GM10847 (cell line): ENCODE measurements at regions not wholly inside any gene's neighbourhood (a gene's known extent, or its start where the extent isn't known, plus 50 kb on each side); places are given as distances from the start of the nearest gene placed in this dataset.

Source experiments
- POLR2A ChIP-seq: IDR thresholded peaks from 2 replicates; pipeline ENCODE4 v1.6.1; 2011; ENCODE audit not compliant: insufficient read length; ENCODE audit errors: extremely low read depth

GRCh38 chr10:31701546-31701945, 227.1 kb downstream of the ARHGAP12 start:
- TF ChIP-seq POLR2A, result no peak

GRCh38 chr10:31700181-31700611, 228.4 kb downstream of the ARHGAP12 start:
- TF ChIP-seq POLR2A, result no peak

DNA sequence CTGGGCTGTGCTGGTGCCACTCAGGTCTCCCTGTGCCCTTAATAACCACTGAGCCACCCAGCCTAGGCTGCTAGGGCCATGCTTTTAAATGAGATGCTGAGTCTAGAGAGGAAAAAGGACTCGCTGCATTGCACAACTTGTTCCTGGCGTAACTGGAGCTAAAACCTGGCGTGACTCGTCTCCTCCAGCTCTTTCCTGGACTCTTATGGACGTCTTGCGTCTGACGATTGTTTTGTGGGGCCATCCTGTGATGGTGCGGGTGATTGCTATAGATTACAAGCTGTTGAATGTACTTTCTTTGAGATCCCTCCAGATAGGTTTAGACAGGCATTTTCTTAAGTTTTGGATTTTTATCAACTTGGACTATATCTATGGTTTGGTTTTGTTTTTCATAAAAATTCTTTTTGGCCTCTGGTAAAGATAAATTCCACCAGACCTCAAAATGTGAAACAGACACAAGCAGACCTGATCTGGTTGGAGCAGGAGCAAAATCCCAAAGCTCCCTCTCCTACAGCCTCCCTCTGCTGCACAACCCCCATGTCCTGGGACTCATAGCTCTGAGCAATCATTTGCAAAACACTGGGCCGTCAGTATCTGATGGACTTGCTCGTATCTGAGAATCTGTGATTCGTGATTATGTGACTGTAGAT, 230.3 kb downstream of the ARHGAP12 start:
- no peak for TF ChIP-seq POLR2A

DNA sequence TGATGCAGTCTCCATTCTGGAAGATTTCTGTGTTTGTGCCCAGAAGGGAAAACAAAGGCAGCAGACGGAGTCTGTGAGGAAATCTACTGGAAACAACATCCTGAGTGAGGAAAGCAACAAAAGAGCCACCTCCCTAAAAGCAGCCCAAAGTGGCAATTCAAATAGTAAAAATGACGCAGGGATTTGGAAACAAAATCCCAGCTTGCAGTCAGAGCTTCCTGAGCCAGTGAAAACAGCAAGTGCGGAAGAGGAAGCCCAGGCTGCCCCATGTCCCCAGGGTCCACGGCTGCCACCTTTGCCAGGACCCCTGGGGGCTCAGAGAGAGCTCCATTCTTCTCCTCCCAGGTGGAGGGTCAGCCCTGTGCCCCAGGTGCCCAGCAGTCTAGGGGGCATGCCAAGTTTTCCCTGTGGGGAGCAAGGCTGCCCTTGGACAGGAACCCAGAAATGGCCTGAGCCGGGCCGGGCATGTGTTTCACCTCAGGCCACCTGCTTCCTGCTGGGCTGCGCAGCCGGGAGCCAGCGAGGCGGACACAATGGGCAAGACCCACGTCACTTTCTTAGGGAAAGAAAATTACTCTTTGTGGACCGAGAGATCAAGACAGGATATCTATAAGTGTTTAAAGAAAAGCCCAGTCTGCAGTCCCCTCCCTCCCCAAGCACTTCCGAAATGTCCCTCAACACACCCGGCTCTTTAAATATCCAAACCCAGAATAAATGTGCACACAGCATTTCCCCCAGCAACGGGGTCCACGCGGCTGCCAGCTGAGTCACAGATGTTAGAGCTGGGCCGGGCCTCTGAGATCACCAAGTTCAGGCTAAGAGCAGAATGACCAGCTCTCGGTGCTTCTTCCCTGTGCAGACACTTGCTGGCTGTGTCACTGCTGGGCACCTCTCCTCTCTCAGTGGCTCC, 231.1 kb downstream of the ARHGAP12 start:
- TF ChIP-seq POLR2A, result no peak

- no peak for TF ChIP-seq POLR2A
These were observed 233.4 kb downstream of the ARHGAP12 start for GRCh38 chr10:31694929-31695837.

DNA sequence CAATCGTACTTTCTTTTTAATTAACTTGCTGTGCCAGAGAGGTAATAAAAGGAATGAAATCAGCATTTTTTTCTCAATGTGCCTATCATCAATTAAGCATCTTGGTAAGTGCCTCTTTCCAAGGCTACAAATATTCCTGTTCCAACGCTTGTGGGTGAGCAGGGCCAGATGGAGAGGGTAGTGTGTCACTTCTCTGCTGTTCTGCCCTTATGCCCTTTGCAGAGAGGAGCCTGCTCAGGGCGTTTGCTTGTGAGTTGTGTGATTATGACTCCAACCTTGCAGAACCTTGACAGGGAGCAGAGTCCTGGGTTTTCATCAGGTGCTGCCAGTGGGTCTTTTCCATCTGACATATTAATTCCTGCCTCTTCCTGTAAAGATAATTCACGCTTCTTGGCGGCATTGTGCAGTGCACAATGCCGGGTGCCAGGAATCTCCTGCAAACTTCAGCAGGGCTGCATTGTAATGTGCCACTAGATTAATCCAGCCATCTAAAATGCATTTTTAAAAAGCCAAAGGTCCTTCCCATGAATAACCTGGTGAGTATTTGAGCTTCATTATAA, 234.4 kb downstream of the ARHGAP12 start:
- TF ChIP-seq POLR2A, result no peak

DNA sequence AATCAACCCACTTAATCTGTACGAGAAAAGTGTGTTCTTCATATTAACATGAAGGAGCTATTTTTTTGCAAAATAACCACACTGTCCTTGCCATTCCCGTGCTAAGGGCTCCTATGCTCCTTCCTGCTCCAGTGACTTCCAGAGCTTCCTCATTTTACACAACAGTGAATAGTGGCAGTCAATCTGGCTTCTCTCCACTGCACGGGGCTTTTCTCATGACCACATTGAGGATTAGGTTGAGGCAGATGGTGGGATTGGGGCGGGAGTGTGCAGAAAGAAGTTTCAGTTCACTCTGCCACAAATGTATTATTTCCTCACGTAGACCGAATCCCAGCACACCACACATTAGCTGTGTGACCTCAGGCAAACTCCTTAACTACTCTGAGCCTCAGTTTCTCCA, 235.1 kb downstream of the ARHGAP12 start:
- no peak for TF ChIP-seq POLR2A

- TF ChIP-seq POLR2A, result no peak
These were observed 239.4 kb downstream of the ARHGAP12 start for GRCh38 chr10:31689233-31689632.

GRCh38 chr10:31687663-31688482, 240.8 kb downstream of the ARHGAP12 start:
- TF ChIP-seq POLR2A, result no peak

DNA sequence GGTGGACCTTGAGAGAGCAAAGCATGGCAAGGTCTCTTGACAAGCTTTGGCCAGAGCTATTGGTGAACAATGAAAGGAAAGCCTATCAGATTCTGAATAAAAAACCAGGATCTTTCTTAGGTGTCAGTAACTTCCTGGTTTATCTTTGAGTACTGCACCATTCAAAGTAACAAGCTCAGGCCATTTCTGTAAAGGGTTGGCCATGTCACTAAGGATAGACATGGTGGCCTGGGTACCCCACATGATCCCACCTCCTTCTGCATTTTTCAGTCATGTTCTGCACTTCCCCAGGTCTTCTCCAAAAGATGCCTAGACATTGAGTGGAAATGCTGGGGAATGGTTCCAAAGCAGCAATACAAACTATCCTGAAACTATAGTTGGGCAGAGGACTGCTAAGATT, 242.0 kb downstream of the ARHGAP12 start:
- TF ChIP-seq POLR2A, result no peak

GRCh38 chr10:31683682-31684081, 244.9 kb downstream of the ARHGAP12 start:
- no peak for TF ChIP-seq POLR2A

GRCh38 chr10:31679936-31680335, 248.7 kb downstream of the ARHGAP12 start:
- no peak for TF ChIP-seq POLR2A

GRCh38 chr10:31678575-31679516, 249.8 kb downstream of the ARHGAP12 start:
- TF ChIP-seq POLR2A, result no peak
